Astrocyte of the spinal cord (primary cell): ENCODE measurements at regions not wholly inside any gene's neighbourhood (a gene's known extent, or its start where the extent isn't known, plus 50 kb on each side); places are given as distances from the start of the nearest gene placed in this dataset.

Experiments
- DNase-seq: peaks from one replicate; pipeline ENCODE4 v3.0.0; 2011; ENCODE audit warnings: low read depth, low spot score
- H3K4me3 ChIP-seq: 2 replicates; pipeline ENCODE4 v1.5.1; 2011; ENCODE audit warnings: low read depth, mild to moderate bottlenecking, low read length, moderate library complexity
- CTCF ChIP-seq: IDR thresholded peaks from 2 replicates; pipeline ENCODE4 v1.5.1; 2012; ENCODE audit warnings: low read depth, mild to moderate bottlenecking, low read length, inconsistent platforms
- in situ Hi-C: cut with HindIII; loops from 2 replicates; pipeline ENCODE4 v1.10.0; 2017; ENCODE audit warnings: low sequenced_read_pairs

- H3K4me3 ChIP-seq, result no peak overlapping the region
- in situ Hi-C loops, result no loop called here
- no peak for TF ChIP-seq CTCF
- no peak for DNase-seq
Measured at GRCh38 chr17:77379065-77379428, 238.3 kb downstream of the SEC14L1 start.

GRCh38 chr17:77379832-77380231 is 239.1 kb downstream of the SEC14L1 start:
- DNase-seq, result no peak
- in situ Hi-C loops, result no loop called here
- no peak overlapping the region for H3K4me3 ChIP-seq
- TF ChIP-seq CTCF, result no peak

- in situ Hi-C loops, result no loop called here
- no peak for DNase-seq
- no peak for TF ChIP-seq CTCF
- no peak overlapping the region for H3K4me3 ChIP-seq
Measured at GRCh38 chr17:77380395-77381184, 239.8 kb downstream of the SEC14L1 start.

- H3K4me3 ChIP-seq, result no peak overlapping the region
- no peak for DNase-seq
- no peak for TF ChIP-seq CTCF
- in situ Hi-C loops, result no loop called here
Measured at GRCh38 chr17:77381185-77381700, 240.5 kb downstream of the SEC14L1 start.

GRCh38 chr17:77381731-77382130 is 241.0 kb downstream of the SEC14L1 start:
- DNase-seq, result no peak
- no peak overlapping the region for H3K4me3 ChIP-seq
- no peak for TF ChIP-seq CTCF
- in situ Hi-C loops, result no loop called here

- no peak overlapping the region for H3K4me3 ChIP-seq
- in situ Hi-C loops, result no loop called here
- no peak for TF ChIP-seq CTCF
- DNase-seq, result no peak
Measured at GRCh38 chr17:77382356-77382911, 241.7 kb downstream of the SEC14L1 start.
